Thoracic aorta (tissue), 2 donors: ENCODE measurements at regions not wholly inside any gene's neighbourhood (a gene's known extent, or its start where the extent isn't known, plus 50 kb on each side); places are given as distances from the start of the nearest gene placed in this dataset.
"Not testable (repeated sequence)": the region's sequence is repeated elsewhere in the genome, so short reads cannot be mapped to it uniquely, and the experiment has no call there.

ENCODE experiments used
- ATAC-seq: fragments of 150-250 bp; one replicate; pipeline ENCODE4 v1.8.0; 2017; ENCODE audit warnings: low read depth; ENCODE audit not compliant: insufficient number of reproducible peaks, low FRiP score
- DNase-seq: peaks from one replicate; pipeline ENCODE4 v3.0.0-alpha.2; 2020; ENCODE audit warnings: low spot score
- H3K27ac ChIP-seq, 2 donors: fragments of 200-600 bp; sonication (generic); 1 replicate in 1 of 2; 2 replicates in 1 of 2; pipeline ENCODE4 v1.5.1; 2016; ENCODE audit warnings: mild to moderate bottlenecking in 2 of 2, moderate library complexity in 2 of 2
- H3K27me3 ChIP-seq: fragments of 200-600 bp; sonication (generic); replicated peaks from 2 replicates; pipeline ENCODE4 v1.6.0; 2016; ENCODE audit warnings: mild to moderate bottlenecking; ENCODE audit not compliant: insufficient read depth
- H3K36me3 ChIP-seq: fragments of 200-600 bp; sonication (generic); one replicate; pipeline ENCODE4 v1.5.1; 2016
- H3K4me1 ChIP-seq, 2 donors: fragments of 200-600 bp; sonication (generic); 1 replicate in 1 of 2; 2 replicates in 1 of 2; pipeline versions ENCODE4 v1.5.1 to v1.6.0; 2016; ENCODE audit warnings: low read depth in 2 of 2, mild to moderate bottlenecking in 1 of 2; ENCODE audit not compliant: control insufficient read depth in 1 of 2
- H3K4me3 ChIP-seq: fragments of 200-600 bp; sonication (generic); 2 replicates; pipeline ENCODE4 v1.5.1; 2016; ENCODE audit warnings: mild to moderate bottlenecking
- H3K9me3 ChIP-seq: fragments of 200-600 bp; sonication (generic); 2 replicates; pipeline ENCODE4 v1.5.1; 2016
- CTCF ChIP-seq: fragments of 200-600 bp; sonication (generic); IDR thresholded peaks from one replicate; pipeline ENCODE4 v1.5.1; 2019; ENCODE audit warnings: antibody characterized with exemption

- Histone ChIP-seq H3K36me3 (no peaks in the 10 kb centered on the region), H3K27me3 (no peaks in the 10 kb centered on the region), H3K27ac (no peak overlapping the region), H3K4me1 (no peaks in the 10 kb centered on the region), H3K9me3 (no peaks in the 10 kb centered on the region), H3K4me3 (no peak overlapping the region)
- no peak for ATAC-seq
- TF ChIP-seq CTCF = no peak
- DNase-seq = no peak
Observed at GRCh38 chr2:83191316-83191715, 1267.8 kb downstream of the SUCLG1 start.

GRCh38 chr2:83186105-83186760 lies 1272.8 kb downstream of the SUCLG1 start:
- Histone ChIP-seq H3K36me3 (no peaks in the 10 kb centered on the region), H3K27ac (no peak overlapping the region), H3K9me3 (no peaks in the 10 kb centered on the region), H3K27me3 (no peaks in the 10 kb centered on the region), H3K4me1 (no peaks in the 10 kb centered on the region), H3K4me3 (no peak overlapping the region)
- ATAC-seq = no peak
- no peak for TF ChIP-seq CTCF
- no peak for DNase-seq

- not testable (repeated sequence) for DNase-seq, H3K9me3 ChIP-seq, H3K27ac ChIP-seq, H3K4me1 ChIP-seq, H3K4me3 ChIP-seq, ATAC-seq, H3K36me3 ChIP-seq, H3K27me3 ChIP-seq
Observed at GRCh38 chr2:83180862-83181530, 1278.1 kb downstream of the SUCLG1 start.

- H3K36me3 ChIP-seq = no peaks in the 10 kb centered on the region
Observed at GRCh38 chr2:83176539-83176938, 1282.5 kb downstream of the SUCLG1 start.

GRCh38 chr2:83172841-83173240 lies 1286.2 kb downstream of the SUCLG1 start:
- ATAC-seq (no peak), DNase-seq (no peak)

More at GRCh38 chr2:83176539-83176938, 1282.5 kb downstream of the SUCLG1 start:
- ATAC-seq (no peak), DNase-seq (no peak)
- Histone ChIP-seq H3K4me3 (no peak overlapping the region), H3K9me3 (no peaks in the 10 kb centered on the region), H3K27ac (no peak overlapping the region), H3K4me1 (no peaks in the 10 kb centered on the region), H3K27me3 (no peaks in the 10 kb centered on the region)
- TF ChIP-seq CTCF = no peak

More at GRCh38 chr2:83172841-83173240, 1286.2 kb downstream of the SUCLG1 start:
- TF ChIP-seq CTCF = no peak
- Histone ChIP-seq H3K27me3 (no peaks in the 10 kb centered on the region), H3K4me3 (no peak overlapping the region), H3K27ac (no peak overlapping the region), H3K36me3 (no peaks in the 10 kb centered on the region), H3K4me1 (no peaks in the 10 kb centered on the region), H3K9me3 (no peaks in the 10 kb centered on the region)
